ENCODE measurements at regions not wholly inside any gene's neighbourhood (a gene's known extent, or its start where the extent isn't known, plus 50 kb on each side); places are given as distances from the start of the nearest gene placed in this dataset.

DNA sequence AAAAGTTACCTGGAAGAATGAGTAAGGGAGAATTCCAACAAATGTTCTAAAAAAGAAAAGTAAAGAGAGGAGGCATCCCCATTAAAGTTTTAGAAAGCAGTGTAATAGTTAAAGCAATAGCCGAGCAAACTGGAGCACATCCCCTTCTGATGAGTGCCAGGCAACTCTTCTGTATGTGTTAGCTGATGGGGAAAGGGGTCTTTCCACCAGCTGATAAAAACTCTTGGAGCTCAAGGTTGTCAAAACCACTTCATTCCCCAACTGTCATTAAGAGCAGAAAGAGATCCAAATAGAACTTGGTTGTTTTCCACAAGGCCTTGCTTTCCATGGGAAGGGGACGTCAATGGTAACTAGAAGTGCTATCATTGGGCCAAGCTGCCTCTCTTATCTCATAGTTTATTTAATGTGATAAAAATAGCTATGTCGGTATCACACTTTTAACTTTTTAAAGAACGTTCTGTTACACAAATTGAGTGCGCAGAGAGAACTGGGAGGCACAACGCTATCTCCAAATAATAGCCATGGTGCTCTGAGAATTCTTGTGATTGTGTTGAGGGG lies 116.9 kb downstream of the POLR2M start:
- no peak for DNase-seq (ENCODE audit: low spot score)

DNA sequence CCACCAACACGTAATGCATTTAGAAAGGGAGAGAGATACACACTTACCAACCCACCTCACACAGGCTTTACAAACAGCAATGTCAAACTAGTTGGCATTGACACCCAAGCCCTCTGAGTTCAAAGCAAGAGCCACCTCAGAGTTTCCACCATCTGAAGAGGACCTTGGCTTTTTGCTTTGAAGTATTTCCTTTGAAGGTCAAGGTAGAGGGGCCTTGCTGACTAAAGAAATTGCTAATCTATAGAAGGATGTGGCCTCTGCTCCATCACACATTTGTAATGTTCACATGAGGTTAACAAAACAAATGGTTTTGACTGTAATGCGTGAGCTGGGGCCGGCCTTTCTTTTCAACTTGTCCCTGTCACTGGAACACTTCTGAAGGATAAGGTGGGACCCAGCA lies 117.7 kb downstream of the POLR2M start:
- no peak for DNase-seq (ENCODE audit: low spot score)

DNA sequence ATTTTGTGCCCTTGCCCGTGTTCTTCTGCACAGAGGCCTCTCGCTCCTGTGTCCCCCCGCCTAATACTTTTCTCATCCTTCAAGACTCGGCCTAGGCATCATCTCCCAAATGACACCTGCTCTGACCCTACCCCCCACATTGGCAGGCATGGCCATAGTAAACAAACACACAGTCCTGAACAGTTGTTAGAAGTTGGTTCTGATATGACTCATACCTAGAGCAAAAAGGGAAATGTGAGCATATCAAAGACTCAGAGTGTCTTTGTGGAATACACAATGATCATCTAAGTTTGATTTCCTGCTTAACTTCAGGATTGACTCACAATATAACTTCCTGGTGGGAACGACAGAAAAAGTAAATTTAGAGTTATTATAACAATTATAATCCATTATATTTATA lies 120.5 kb downstream of the POLR2M start:
- peak; percentile 28 for DNase-seq (ENCODE audit: low spot score)

DNA sequence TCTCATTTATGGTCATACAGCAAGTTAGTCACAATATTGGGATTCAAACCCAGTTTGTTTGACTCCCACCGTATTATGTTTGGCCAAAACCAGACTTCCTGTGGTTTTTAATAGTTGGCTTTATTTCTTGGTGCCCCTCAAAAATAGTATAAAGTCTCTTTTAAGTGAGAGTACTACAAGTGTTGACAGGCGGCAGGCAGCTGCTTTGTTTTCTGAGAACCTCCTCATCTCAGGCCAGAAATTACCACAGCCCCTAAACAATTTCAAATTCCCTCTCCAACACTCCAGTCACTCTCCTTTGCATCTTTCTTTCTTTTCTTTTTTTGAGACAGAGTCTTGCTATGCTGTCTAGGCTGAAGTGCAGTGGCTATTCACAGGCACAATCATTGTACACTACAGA lies 121.5 kb downstream of the POLR2M start:
- no peak for DNase-seq (ENCODE audit: low spot score)

DNA sequence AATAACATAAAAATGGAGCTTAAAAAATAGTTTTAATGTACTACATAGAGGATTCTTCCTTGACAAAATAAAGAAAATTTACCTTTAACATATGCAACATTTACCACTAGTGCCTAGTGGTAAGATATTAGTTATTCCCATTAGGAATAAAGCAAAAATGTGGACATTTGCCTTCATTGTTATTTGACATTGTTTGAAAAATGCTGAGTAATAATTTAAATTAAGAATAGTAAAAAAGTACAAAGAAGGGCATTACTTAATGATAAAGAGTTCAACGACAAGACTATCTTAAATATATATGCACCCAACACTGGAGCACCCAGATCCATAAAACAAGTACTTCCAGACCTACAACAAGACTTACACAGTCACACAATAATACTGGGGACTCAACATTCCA lies 125.7 kb downstream of the POLR2M start:
- no peak for DNase-seq (ENCODE audit: low spot score)

DNA sequence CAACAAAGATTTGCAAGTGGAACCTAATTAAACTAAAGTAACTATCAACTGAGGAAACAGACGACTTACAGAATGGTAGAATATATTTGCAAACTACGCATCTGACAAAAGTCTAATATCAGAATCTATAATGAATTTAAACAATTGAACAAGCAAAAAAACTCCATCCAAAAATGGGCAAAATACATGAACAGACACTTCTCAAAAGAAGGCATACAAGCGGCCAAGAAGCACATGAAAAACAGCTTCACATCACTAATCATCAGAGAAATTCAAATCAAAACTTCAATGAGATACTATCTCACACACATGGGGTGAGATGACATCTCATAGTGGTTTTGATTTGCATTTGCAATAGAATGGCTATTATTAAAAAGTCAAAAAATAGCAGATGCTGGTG lies 128.6 kb downstream of the POLR2M start:
- DNase-seq (ENCODE audit: low spot score), result no peak

DNA sequence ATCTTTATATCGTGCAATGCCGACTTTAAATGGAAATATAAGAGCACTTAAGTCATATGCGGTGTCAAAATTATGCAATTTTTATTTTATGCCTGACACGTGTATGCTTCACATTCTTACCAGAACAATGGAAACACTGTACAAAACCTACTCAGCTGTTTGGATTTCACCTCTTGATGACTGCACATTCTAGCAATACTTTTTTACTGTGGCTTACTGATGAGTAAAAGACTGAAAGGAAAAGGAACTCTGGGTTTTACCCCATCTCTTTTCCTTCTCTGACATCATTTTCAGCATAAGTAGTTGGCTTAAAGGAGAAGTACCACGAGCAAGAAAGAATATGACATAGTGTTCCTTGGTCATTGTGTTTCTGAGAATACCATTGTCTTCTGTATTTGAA lies 142.8 kb downstream of the POLR2M start:
- no peak for DNase-seq (ENCODE audit: low spot score)

DNA sequence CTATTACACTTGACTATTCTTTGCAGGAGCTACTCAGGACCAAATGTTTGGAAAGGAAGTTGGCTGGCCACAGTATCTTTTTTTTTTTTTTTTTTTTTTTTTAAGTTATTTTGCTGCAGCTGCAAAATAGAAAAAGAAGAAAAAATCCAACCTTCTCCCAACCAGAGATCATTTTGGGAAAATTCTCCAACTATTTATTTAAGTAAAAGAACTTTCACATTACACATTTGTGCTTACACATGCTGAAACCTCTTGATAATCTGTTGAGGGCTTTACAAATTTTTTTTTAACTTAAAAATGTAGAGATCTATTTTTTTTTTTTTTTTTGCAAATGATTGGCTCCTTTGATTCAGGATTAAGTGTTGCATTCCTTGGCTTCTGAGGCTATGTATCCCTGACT lies 148.0 kb downstream of the POLR2M start:
- no peak for DNase-seq (ENCODE audit: low spot score)

DNA sequence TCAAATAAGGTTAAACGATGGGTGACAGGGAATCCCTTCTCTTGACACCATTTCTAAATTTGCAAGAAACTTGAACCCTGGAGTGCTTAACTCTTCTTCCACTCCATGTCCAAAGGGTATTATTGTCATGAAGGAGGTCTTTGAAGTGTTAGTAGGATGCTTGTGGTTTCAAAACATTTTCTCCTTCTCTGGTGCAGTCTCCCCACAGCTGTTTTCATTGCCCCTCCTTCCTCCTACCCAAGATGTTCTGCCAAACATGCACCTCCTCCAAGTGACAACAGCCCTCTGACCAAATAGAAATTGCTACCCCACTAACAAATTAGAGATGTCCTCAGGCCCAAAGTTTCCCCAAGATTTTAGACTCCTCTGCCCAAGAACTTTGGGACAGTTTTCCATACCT lies 151.4 kb downstream of the POLR2M start:
- DNase-seq (ENCODE audit: low spot score), result no peak

DNA sequence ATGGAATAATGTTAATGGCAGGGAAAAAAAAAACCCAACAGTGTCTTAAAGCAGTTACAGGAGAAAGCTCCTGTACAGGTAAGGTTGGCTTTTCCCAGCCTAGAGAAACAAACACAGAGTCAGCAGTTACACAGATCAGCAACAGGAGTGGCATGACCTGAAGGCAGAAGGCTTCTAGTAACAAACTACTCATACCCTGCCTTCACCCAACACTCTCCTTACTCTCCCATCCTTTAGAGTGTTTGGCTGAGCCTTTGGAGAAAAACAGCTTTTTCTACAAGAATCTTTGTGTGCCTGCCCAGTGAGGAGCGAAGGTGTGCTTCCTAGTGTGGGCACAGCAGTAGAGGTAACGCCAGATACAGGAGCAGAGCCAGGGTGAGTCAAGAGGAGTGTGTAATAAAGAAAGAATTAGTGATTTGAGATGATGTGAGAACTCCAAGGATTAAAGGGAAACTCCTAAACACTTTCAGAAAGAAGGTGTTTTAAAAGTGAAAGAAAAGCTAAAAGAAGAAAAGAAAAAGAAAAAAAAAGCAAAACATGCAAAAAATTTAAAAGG lies 152.7 kb downstream of the POLR2M start:
- no peak for DNase-seq (ENCODE audit: low spot score)

DNA sequence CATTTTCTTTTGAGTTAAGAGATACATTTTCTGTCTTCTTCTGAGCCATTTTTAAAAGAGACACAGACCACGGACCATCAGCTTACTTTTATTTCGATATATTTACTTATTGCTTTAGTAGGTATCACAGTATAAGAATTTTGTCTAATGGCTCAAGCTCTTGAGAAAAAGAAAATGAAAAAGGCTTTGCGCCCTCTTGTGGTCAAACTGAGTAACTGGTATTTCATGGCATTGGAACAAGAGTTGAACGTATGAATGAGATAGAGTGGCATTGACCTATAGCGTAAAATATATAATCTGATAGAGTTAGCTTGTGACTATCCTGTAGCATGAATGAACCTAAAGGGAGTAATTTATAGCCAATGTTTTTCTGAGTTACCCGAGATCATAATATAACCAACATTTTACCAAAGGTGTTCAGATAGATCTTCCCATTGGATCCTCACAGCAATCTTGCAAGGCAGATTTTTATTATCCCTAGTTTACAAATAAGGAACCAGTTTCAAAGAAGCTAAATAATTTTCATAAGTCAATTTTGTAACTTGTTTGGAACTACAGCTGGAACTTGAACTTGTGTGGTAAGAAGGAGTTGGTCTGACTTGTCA lies 154.6 kb downstream of the POLR2M start:
- DNase-seq (ENCODE audit: low spot score), result peak; percentile 54

DNA sequence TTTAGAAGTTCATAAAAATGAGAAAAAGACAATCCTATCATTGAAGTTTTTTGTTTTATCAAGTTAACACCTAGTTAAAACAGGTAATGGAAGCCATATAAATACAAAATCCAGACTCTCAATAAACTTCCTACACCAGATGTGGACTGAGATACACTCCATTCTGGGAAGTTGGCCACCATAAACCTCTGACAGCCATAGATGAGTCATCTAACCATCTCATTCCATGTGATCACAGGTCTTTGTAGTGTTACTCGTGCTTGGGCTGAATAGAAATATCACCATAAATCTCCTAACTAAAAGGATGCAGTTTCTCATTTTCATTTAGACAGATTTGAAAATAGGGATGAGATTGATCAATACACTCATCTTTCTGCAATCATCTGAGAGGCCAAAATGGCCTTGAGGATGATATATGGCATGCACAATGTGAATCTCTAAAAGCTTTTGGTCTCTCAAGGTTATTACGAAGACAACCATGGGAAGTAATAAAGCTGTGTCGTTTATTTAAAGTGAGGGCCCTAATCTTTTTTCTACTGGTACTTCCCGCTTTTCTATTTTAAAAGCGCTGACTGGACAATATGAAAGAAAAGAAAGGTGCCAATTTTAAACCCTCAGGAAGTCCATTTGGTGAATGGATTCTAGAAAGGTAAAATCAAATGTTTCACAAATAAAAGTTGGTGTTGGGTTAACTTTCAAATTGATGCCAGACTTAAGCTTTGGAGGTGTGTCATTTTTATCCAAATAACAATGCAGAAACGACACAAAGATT lies 155.5 kb downstream of the POLR2M start:
- DNase-seq (ENCODE audit: low spot score), result no peak

DNA sequence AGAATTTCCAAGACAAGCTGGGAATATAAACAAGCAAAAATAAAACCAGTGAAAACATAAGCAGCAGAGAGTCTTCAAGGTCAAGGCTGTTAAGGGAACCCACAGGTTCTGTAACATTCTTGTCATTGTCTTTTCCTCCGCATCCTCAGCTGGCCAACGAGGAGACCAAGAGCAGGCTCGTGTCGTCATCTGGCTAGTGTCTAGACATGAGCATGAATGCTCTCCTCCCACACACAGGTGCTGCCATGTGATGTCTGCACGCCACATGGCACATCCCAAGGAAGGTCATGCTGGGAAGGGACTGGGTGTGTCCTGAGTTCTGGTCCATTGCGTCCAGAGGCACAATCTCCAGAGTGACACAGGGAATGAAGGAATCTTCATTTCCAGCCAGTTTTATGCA lies 156.2 kb downstream of the POLR2M start:
- no peak for DNase-seq (ENCODE audit: low spot score)

DNA sequence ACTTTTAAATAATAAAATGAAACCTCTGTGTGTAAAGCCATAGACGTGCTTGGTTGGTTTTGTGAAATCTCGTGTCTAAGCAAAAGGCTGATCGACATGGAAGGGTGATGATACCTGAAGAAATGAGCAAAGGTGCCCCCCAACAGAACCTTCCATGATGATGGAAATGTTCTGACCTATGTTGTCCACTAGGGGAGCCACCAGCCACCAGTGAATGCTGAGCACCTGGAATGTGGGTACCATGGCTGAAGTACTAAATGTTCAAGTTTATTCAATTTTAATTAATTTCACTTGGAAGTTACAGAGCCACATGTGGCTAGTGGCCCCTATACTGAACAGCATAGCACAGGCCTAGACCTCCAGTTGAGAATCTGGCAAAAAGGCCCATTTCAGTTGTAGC lies 158.8 kb downstream of the POLR2M start:
- no peak for DNase-seq (ENCODE audit: low spot score)

DNA sequence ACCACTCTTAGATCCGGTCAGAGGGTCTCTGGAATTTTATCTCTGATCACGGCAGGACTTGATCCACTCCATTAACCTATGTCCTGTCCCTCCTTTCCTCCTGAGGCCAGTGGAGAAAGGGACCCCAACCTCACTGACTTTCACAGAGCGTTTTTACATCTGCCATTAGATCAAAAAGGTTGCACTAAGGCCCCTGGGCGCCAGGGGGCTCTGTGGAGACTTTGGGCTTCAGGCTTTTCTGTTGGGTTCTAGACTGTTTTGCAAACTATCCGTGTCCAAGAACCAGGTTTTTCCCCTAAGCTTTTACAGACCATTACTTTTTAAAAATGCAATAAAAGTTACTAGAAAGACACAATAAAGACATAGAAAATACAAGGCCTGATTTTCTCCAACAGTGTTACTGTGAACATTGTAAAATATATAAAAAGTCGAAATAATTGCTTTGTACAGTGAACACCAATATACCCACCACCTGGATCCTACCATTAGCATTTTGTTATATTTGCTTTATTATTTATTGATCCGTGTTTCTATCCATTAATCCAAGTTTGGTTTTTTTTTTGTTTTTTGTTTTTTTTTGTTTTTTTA lies 159.7 kb downstream of the POLR2M start:
- peak; percentile 51 for DNase-seq (ENCODE audit: low spot score)

DNA sequence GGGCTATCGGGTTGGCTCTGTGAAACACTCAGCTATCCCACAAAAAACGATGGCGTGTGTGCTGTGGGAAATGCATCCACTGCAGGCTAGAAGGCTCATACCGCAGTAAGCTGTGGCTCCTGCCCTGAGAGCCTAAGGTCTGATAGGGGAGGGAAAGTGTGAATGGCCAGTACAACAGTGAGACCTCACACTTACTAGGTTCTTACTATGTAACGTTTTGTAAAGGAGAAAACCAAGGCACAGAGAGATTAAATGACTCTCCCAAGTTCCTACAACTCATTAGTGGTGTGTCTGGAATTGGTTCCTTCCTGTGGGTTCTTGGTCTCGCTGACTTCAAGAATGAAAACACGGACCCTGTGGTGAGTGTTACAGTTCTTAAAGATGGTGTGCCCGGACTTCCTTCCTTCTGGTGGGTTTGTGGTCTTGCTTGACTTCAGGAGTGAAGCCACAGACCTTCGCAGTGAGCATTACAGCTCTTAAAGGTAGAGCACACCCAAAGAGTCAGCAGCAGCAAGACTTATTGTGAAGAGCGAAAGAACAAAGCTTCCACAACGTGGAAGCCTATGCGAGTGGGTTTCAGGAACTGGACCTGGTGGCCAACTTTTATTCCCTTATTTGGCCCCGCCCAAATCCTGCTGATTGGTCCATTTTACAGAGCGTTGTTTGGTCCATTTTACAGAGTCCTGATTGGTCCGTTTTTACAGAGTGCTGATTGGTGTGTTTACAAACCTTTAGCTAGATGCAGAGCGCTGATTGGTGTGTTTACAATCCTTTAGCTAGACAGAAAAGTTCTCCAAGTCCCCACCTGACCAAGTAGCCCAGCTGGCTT lies 161.7 kb downstream of the POLR2M start:
- DNase-seq (ENCODE audit: low spot score), result peak; percentile 30

DNA sequence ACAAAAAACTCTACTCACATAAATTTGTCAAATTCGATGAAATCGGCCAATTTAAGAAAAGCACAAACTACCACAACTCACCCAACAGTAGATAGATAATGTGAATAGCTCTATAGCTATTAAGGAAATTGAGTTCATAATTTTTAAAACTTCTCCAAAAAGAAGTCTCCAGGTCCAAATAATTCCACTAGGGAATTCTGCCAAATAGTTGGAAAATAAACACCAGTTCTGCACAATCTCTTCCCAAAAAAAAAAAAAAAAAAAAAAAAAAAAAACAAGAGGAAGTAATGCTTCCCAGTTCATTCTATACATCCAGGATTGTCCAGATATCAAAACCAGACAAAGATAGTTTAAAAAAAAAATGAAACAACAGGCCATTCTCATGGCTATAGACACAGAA lies 164.2 kb downstream of the POLR2M start:
- no peak for DNase-seq (ENCODE audit: low spot score)

DNA sequence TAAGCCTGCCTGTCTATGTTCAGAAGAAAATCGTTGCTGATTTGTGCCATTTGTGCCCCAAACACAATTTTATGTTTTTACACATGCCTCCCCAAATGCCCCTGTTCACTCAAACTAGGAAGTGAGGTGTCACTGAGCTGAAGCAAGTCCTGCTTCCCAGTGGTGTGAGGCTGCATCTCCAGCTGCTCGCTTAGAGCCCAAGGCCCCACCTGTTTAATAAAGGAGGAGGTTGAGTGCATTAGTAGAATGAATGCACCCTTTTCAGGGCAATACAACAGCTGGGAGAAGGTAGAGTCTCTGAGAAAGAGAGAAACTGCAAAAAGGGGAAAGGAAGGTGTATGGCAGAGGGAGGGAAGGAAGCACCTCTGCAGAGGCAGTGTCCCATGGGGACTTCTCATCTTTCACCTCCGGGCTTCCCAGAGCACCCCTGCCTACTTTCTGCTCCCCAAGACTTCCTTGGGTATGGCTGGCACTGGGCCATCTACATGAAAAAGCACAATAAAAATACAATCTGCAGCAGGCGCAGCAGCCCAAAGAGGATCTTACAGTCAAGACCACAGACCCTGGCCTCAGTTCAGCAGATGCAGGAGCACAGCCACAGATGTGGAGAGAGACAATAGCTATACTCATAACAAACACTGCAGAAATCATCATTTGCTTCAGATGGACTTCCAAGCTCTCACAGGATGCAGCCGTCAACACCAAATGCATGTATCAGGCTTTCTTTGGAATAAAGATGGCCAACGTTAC lies 165.9 kb downstream of the POLR2M start:
- DNase-seq (ENCODE audit: low spot score), result no peak

DNA sequence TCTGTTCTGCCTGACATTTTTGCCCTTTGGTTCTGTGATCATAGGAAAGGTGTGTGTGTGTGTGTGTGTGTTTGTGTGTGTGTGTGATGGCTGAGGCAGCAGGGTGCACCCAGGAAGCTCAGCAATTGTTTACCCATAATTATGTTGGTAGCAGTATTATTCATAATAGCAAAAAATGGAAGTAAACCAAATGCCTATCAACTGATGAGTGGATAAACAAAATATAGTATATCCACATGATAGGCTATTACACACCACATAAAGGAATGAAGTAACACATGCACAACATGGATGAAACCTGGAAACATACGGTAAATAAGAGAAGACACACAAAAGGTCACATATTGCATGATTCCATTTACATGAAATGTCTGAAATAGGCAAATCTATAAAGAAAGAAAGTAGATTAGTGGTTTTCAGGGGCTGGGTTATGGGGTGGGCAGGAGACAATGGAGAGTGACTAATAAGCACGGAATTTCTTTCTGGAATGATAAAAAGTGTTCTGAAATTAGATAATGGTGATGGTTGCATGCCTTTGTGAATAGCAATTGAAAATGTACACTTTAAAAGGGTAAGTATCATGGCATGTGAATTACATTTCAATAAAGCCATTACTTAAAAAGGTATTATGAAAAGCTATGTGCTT lies 167.2 kb downstream of the POLR2M start:
- DNase-seq (ENCODE audit: low spot score), result no peak

DNA sequence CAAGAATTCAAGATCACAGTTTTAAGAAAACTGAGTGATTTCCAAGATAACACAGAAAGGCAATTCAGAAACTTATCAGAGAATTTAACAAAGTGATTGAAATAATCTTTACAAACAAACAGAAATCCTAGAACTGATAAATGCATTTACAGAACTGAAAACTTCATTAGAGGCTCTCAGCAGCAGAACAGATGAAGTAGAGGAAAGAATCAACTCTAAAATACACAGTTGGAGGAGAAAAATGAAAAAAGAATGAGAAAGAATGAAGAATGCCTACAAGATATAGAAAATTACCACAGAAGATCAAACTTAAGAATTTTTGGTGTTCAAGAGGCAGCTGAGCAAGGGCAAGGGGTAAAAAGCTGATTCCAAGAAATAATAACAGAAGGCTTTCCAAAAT lies 168.8 kb downstream of the POLR2M start:
- no peak for DNase-seq (ENCODE audit: low spot score)

DNA sequence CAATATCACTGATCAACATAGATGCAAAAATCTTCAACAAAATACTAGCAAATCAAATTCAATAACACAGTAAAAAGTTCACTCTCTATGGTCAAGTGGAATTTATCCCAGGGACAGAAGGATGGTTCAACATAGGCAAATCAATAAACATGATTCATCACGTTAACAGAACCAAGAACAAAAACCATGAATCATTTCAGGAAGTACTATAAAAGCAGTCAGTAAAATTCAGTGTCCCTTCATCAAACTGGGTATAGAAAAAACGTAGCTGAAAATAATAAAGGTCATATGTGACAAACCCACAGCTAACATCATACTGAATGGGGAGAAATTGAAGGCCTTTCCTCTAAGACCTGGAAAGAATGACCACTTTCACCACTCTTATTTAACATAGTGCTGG lies 172.1 kb downstream of the POLR2M start:
- DNase-seq (ENCODE audit: low spot score), result no peak

All from activated CD4-positive, alpha-beta T cell treated with anti-CD3 and anti-CD28 coated beads, Interleukin-2, Interleukin-4, amounts not matched to agents 100 ng/mL and 50 ng/mL, durations not matched to agents 16 hours and 8 hours (primary cell).